BJ (cell line): ENCODE measurements at regions not wholly inside any gene's neighbourhood (a gene's known extent, or its start where the extent isn't known, plus 50 kb on each side); places are given as distances from the start of the nearest gene placed in this dataset.
"Not testable (repeated sequence)": the region's sequence is repeated elsewhere in the genome, so short reads cannot be mapped to it uniquely, and the experiment has no call there.

ENCODE experiments used
- CTCF ChIA-PET: fragments of 350-600 bp; formaldehyde crosslinking; extraction: SDS; loops from one replicate; lab custom pipeline; 2021; ENCODE audit warnings: antibody characterized with exemption, inconsistent platforms; lab: Yijun Ruan, JAX
- POLR2A ChIA-PET: fragments of 300-600 bp; sonication (Branson Sonifier 250); formaldehyde crosslinking; extraction: SDS; loops from one replicate; lab custom pipeline; 2021; ENCODE audit warnings: antibody characterized with exemption; lab: Charles Lee
- DNase-seq: peaks from one replicate; pipeline ENCODE4 v3.0.0-alpha.2; 2011; ENCODE audit warnings: low read depth
- H3K27me3 ChIP-seq: 2 replicates; pipeline ENCODE4 v1.6.0; 2011; ENCODE audit warnings: low read length; ENCODE audit not compliant: control insufficient read depth, insufficient read depth
- H3K36me3 ChIP-seq: 2 replicates; pipeline ENCODE4 v1.5.1; 2011; ENCODE audit warnings: low read length; ENCODE audit not compliant: control insufficient read depth, insufficient read depth
- H3K4me3 ChIP-seq: 2 replicates; pipeline ENCODE4 v1.5.1; 2011; ENCODE audit warnings: low read depth, mild to moderate bottlenecking, control low read depth, low read length
- CTCF ChIP-seq: IDR thresholded peaks from 2 replicates; pipeline ENCODE4 v1.5.1; 2011; ENCODE audit warnings: low read depth, mild to moderate bottlenecking, control low read depth, inconsistent platforms, low read length, moderate library complexity; ENCODE audit not compliant: insufficient read depth

DNA sequence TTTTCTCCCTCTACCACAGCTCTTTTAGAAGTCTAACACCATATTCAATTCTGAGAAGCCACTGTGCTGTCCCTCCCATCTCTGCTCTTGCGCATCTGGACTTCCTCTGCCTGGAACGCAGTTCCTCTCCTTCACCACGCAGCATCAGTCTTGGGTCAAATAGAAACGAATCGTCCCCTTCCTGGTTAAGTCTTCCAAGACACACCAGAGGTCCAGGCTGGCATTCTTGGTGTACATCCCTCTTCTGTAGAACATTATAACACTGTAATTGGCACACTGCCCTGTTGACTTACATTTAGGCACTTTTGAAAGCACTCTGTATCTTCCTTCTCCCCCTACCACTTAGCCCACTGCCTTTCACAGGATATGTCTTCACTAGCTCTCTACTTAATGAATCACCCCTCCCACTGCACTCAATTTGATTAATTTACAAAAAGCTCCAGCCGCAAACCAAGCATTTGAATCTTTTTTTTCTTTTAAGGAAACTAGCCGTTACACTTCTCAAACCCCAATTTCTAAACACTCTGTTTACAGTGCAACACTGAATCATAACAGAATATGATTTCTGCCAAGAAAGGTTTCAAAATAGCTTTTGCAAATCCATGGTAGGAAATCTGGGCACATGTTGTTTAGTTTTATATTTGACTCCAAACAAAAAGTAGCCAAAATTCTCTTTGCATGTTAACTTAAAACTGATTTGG is 140.8 kb upstream of the CARMIL1 start:
- DNase-seq = peak; percentile 53
- ChIA-PET POLR2A (interaction anchor here (0.6 kb wide), 2 partner anchors 19 to 459 kb away, joined by 4 to 5 read pairs; no protein-coding TSS in a partner anchor), CTCF (interaction anchor here (0.5 to 1.0 kb wide), 3 partner anchors 10 to 131 kb away, joined by 3 to 4 read pairs (median 3); no protein-coding TSS in a partner anchor)
- peak overlapping the region; percentile 33 for H3K4me3 ChIP-seq
- H3K27me3 ChIP-seq = no peaks in the 10 kb centered on the region
- no peaks in the 10 kb centered on the region for H3K36me3 ChIP-seq
- peak; percentile 50 for TF ChIP-seq CTCF

GRCh38 chr6:25138934-25139415 is 140.2 kb upstream of the CARMIL1 start:
- POLR2A ChIA-PET = no interaction called here
- Histone ChIP-seq H3K36me3 (no peaks in the 10 kb centered on the region), H3K4me3 (peak overlapping the region; percentile 33), H3K27me3 (no peaks in the 10 kb centered on the region)
- no peak for TF ChIP-seq CTCF
- DNase-seq = no peak
- CTCF ChIA-PET = interaction anchor here (1.0 kb wide), 1 partner anchor 10 kb away, joined by 3 read pairs; no protein-coding TSS in a partner anchor

DNA sequence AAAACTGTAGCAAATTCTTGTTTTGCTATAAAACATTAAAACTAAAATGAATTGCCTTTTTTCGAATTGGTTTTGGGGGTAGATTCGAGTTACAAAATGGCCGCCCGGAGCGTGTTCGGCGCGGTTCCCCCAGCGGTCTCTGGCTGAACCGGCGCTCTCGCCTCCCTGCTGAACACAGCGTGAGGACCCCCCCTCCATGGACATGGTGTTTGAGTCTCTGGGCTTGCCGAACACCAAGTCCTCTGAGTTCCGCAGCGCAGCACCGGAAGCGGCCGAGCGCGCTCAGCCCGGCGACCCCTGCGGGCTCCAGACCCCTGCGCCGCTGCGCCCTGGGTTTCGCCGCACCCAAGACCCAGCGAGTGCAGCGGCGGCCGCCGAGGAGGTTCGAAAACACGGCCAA is 139.6 kb upstream of the CARMIL1 start:
- CTCF ChIA-PET = interaction anchor here (1.0 kb wide), 1 partner anchor 11 kb away, joined by 3 read pairs; no protein-coding TSS in a partner anchor
- POLR2A ChIA-PET = not testable (repeated sequence)

DNA sequence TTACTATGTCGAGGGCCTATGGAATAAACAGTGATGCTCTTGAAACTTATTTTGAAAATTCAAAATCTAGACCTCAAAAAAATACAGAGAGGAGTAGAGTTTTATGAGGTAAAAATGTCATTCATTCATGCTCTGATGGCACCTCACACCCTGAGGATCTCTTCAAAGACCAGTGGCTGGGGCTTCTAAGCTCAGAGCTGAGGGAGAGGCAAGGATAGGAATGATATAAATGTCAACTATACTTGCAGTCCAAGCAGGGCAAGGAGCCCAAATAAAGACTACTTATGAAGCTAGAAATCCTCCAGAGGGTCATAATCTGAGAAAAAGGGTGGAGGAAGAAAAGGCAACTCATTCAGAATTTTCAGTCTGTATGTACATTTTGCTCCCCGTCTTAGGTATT is 136.7 kb upstream of the CARMIL1 start:
- H3K27me3 ChIP-seq = no peaks in the 10 kb centered on the region
- POLR2A ChIA-PET = no interaction called here
- H3K36me3 ChIP-seq = no peaks in the 10 kb centered on the region
- TF ChIP-seq CTCF = no peak
- DNase-seq = no peak
- no peak overlapping the region for H3K4me3 ChIP-seq
- CTCF ChIA-PET = no interaction called here

More for the DNA sequence above, 139.6 kb upstream of the CARMIL1 start:
- not testable (repeated sequence) for H3K4me3 ChIP-seq, DNase-seq, H3K36me3 ChIP-seq, H3K27me3 ChIP-seq

DNA sequence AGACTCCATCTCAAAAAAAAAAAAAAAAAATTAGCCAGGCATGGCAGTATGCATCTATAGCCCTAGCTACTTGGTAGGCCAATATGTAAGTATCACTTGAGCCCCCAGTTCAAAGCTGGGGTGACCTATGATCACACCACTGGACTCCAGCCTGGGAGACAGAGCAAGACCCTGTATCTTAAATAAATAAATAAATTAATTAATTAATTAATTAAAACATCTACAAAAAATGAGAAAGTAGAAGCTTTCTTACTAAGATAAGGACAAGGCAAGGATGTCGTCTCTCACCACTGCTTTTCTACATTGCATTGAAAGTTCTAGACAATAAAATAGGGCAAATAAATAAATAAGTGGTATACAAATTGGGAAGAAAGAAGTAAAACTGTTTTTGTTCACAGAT is 134.3 kb upstream of the CARMIL1 start:
- TF ChIP-seq CTCF = no peak

More for the DNA sequence above, 134.3 kb upstream of the CARMIL1 start:
- H3K27me3 ChIP-seq = no peaks in the 10 kb centered on the region
- H3K36me3 ChIP-seq = no peaks in the 10 kb centered on the region
- H3K4me3 ChIP-seq = no peak overlapping the region
- DNase-seq = no peak
- ChIA-PET CTCF (interaction anchor here (0.5 kb wide), 1 partner anchor 21 kb away, joined by 3 read pairs; no protein-coding TSS in a partner anchor), POLR2A (no interaction called here)
